Immature natural killer cell (primary cell): ENCODE measurements at regions not wholly inside any gene's neighbourhood (a gene's known extent, or its start where the extent isn't known, plus 50 kb on each side); places are given as distances from the start of the nearest gene placed in this dataset.
A peak's percentile ranks its signal among the peaks of the same experiment; 100 is the strongest.
"Not testable (repeated sequence)": the region's sequence is repeated elsewhere in the genome, so short reads cannot be mapped to it uniquely, and the experiment has no call there.

ENCODE experiments used
- DNase-seq, 3 donors: peaks; one replicate each; pipeline ENCODE4 v3.0.0; 2022; ENCODE audit warnings: mixed read lengths in 1 of 3
- H3K27ac Mint-ChIP-seq, 6 donors: one replicate each; pipeline ENCODE4 v1.8.0; 2020; ENCODE audit warnings: mixed read lengths in 6 of 6, mild to moderate bottlenecking in 5 of 6, inconsistent platforms in 4 of 6, moderate library complexity in 3 of 6
- H3K27me3 Mint-ChIP-seq, 3 donors: one replicate each; pipeline ENCODE4 v1.8.0; 2020 to 2021; ENCODE audit warnings: low read depth in 3 of 3, mild to moderate bottlenecking in 3 of 3, mixed read lengths in 3 of 3, moderate library complexity in 3 of 3, inconsistent platforms in 1 of 3
- H3K36me3 Mint-ChIP-seq, 3 donors: one replicate each; pipeline ENCODE4 v1.8.0; 2020; ENCODE audit warnings: mixed read lengths in 3 of 3, inconsistent platforms in 2 of 3, mild to moderate bottlenecking in 2 of 3
- H3K4me1 Mint-ChIP-seq, 2 donors: one replicate each; pipeline ENCODE4 v1.8.0; 2020; ENCODE audit warnings: inconsistent platforms in 2 of 2, mild to moderate bottlenecking in 2 of 2, mixed read lengths in 2 of 2, moderate library complexity in 1 of 2
- H3K4me3 Mint-ChIP-seq, 5 donors: one replicate each; pipeline ENCODE4 v1.8.0; 2020; ENCODE audit warnings: mild to moderate bottlenecking in 5 of 5, mixed read lengths in 5 of 5, inconsistent platforms in 3 of 5, moderate library complexity in 3 of 5
- H3K9me3 Mint-ChIP-seq, 6 donors: one replicate each; pipeline ENCODE4 v1.8.0; 2020; ENCODE audit warnings: mild to moderate bottlenecking in 6 of 6, mixed read lengths in 6 of 6, inconsistent platforms in 4 of 6, moderate library complexity in 3 of 6

GRCh38 chr10:45545150-45545549 lies 127.4 kb downstream of the ZFAND4 start:
- no peaks in the 10 kb centered on the region for H3K4me1 Mint-ChIP-seq
- H3K4me3 Mint-ChIP-seq, result no peak overlapping the region
- no peak for DNase-seq
- H3K27ac Mint-ChIP-seq, result no peak overlapping the region
- peaks cover 0 to 10% (median 3%) of the 10 kb centered on the region in 3 donors for H3K36me3 Mint-ChIP-seq
- peaks cover 0 to 1% (median 0%) of the 10 kb centered on the region in 3 donors for H3K27me3 Mint-ChIP-seq
- peaks cover 0 to under 1% (median 0%) of the 10 kb centered on the region in 6 donors for H3K9me3 Mint-ChIP-seq

- Mint-ChIP-seq H3K36me3 (peaks cover 0 to 7% (median 0%) of the 10 kb centered on the region in 3 donors), H3K4me3 (no peak overlapping the region), H3K27ac (no peak overlapping the region), H3K9me3 (peaks cover 0 to 2% (median 0%) of the 10 kb centered on the region in 6 donors), H3K4me1 (peaks cover 3 to 5% of the 10 kb centered on the region in 2 donors), H3K27me3 (peaks cover 0 to 2% (median 0%) of the 10 kb centered on the region in 3 donors)
- DNase-seq, result no peak
Measured at GRCh38 chr10:45544191-45544590, 128.4 kb downstream of the ZFAND4 start.

- H3K4me3 Mint-ChIP-seq, DNase-seq, H3K9me3 Mint-ChIP-seq, H3K27me3 Mint-ChIP-seq, H3K36me3 Mint-ChIP-seq, H3K27ac Mint-ChIP-seq: not testable (repeated sequence)
- H3K4me1 Mint-ChIP-seq, result peaks cover 9 to 23% of the 10 kb centered on the region in 2 donors
Measured at GRCh38 chr10:45541032-45541431, 131.5 kb downstream of the ZFAND4 start.

- peaks cover 9 to 27% of the 10 kb centered on the region in 2 donors for H3K4me1 Mint-ChIP-seq
- not testable (repeated sequence) for H3K27ac Mint-ChIP-seq, H3K4me3 Mint-ChIP-seq, H3K36me3 Mint-ChIP-seq, DNase-seq, H3K27me3 Mint-ChIP-seq, H3K9me3 Mint-ChIP-seq
Measured at GRCh38 chr10:45540589-45540988, 132.0 kb downstream of the ZFAND4 start.

GRCh38 chr10:45539569-45539968 lies 133.0 kb downstream of the ZFAND4 start:
- not testable (repeated sequence) for DNase-seq, H3K36me3 Mint-ChIP-seq, H3K27ac Mint-ChIP-seq, H3K27me3 Mint-ChIP-seq, H3K4me3 Mint-ChIP-seq, H3K9me3 Mint-ChIP-seq
- H3K4me1 Mint-ChIP-seq, result peaks cover 9 to 27% of the 10 kb centered on the region in 2 donors

DNA sequence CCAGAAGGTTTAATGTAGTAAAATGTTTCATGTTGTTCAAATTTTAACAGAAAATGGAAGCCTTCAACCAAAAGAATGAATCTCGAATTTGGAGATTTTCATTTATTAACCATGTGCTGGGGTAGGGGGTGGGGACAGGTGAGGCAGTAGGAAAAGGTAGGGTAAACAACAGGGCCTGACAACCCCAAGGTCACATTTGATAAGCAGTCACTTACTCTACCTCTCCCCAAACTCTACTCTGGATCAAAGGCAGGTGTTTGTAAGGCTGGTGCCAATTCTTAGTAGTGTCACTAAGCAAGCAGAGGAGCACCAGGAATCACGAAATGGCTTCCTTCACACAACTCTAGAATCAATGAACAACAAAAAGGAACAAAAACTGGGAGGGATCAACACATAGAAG lies 138.0 kb downstream of the ZFAND4 start:
- Mint-ChIP-seq H3K27me3 (no peaks in the 10 kb centered on the region), H3K36me3 (peaks cover 0 to 6% (median 5%) of the 10 kb centered on the region in 3 donors), H3K27ac (no peak overlapping the region), H3K4me1 (peaks cover 11 to 41% of the 10 kb centered on the region in 2 donors), H3K9me3 (no peaks in the 10 kb centered on the region), H3K4me3 (no peak overlapping the region)
- DNase-seq, result no peak

- H3K27me3 Mint-ChIP-seq, result no peaks in the 10 kb centered on the region
- H3K4me3 Mint-ChIP-seq, result no peak overlapping the region
- peaks cover 4 to 34% of the 10 kb centered on the region in 2 donors for H3K4me1 Mint-ChIP-seq
- H3K27ac Mint-ChIP-seq, result peak overlapping the region in 1 of 6 donors; percentile 11
- no peaks in the 10 kb centered on the region for H3K9me3 Mint-ChIP-seq
- DNase-seq, result no peak
- H3K36me3 Mint-ChIP-seq, result peaks cover 3 to 11% (median 5%) of the 10 kb centered on the region in 3 donors
Measured at GRCh38 chr10:45532480-45532879, 140.1 kb downstream of the ZFAND4 start.

DNA sequence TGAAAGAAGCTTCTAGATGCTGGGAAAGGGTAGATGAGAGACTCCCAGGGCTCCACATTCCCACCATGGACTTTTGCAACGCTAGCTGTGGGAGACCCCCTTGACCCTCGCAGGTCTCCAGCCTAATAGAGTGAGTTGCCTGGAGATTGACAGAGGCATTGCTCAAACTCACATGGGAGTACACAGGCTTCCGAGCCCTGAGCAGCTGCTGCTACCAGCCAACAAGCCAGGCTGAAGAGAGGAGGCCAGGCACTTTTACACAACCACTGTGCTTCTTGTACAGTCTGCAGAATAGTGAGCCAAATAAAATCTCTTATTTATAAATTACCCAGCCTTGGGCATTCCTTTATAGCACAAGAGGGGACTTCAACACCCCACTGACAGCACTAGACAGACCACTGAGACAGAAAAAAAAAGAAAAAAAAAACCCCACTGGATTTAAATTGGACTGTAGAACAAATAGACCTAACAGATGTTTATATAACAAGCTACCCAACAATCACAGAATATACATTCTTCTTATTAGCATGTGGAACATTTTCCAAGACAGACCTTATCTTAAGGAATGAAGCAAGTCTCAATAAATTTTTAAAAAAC lies 146.2 kb downstream of the ZFAND4 start:
- Mint-ChIP-seq H3K27ac (no peak overlapping the region), H3K36me3 (peaks cover 5 to 11% (median 9%) of the 10 kb centered on the region in 3 donors), H3K9me3 (no peaks in the 10 kb centered on the region), H3K4me3 (no peak overlapping the region), H3K4me1 (peaks cover 7 to 38% of the 10 kb centered on the region in 2 donors), H3K27me3 (no peaks in the 10 kb centered on the region)
- DNase-seq, result no peak

GRCh38 chr10:45520476-45520875 lies 146.5 kb downstream of the ALOX5 start:
- peaks cover 0 to 1% (median 0%) of the 10 kb centered on the region in 3 donors for H3K27me3 Mint-ChIP-seq
- H3K4me3 Mint-ChIP-seq, result no peak overlapping the region
- H3K9me3 Mint-ChIP-seq, result no peaks in the 10 kb centered on the region
- no peak for DNase-seq
- peak overlapping the region in 1 of 6 donors; percentile 21 for H3K27ac Mint-ChIP-seq
- H3K4me1 Mint-ChIP-seq, result peaks cover 23 to 47% of the 10 kb centered on the region in 2 donors
- H3K36me3 Mint-ChIP-seq, result no peaks in the 10 kb centered on the region

- H3K27ac Mint-ChIP-seq, result peak overlapping the region in 1 of 6 donors; percentile 12
- peaks cover 30 to 60% of the 10 kb centered on the region in 2 donors for H3K4me1 Mint-ChIP-seq
Measured at GRCh38 chr10:45518741-45519140, 144.7 kb downstream of the ALOX5 start.

GRCh38 chr10:45515630-45516029 lies 141.6 kb downstream of the ALOX5 start:
- Mint-ChIP-seq H3K9me3 (no peaks in the 10 kb centered on the region), H3K4me1 (peaks cover 28 to 64% of the 10 kb centered on the region in 2 donors), H3K27ac (peak overlapping the region in 2 of 6 donors; percentile 23 to 43), H3K27me3 (peaks cover 0 to 1% (median 0%) of the 10 kb centered on the region in 3 donors), H3K36me3 (no peaks in the 10 kb centered on the region), H3K4me3 (no peak overlapping the region)
- DNase-seq, result no peak

More at GRCh38 chr10:45518741-45519140, 144.7 kb downstream of the ALOX5 start:
- H3K9me3 Mint-ChIP-seq, result no peaks in the 10 kb centered on the region
- H3K36me3 Mint-ChIP-seq, result no peaks in the 10 kb centered on the region
- H3K27me3 Mint-ChIP-seq, result peaks cover 0 to 1% (median 0%) of the 10 kb centered on the region in 3 donors
- H3K4me3 Mint-ChIP-seq, result no peak overlapping the region
- DNase-seq, result peak in 1 of 3 donors; percentile 2

DNA sequence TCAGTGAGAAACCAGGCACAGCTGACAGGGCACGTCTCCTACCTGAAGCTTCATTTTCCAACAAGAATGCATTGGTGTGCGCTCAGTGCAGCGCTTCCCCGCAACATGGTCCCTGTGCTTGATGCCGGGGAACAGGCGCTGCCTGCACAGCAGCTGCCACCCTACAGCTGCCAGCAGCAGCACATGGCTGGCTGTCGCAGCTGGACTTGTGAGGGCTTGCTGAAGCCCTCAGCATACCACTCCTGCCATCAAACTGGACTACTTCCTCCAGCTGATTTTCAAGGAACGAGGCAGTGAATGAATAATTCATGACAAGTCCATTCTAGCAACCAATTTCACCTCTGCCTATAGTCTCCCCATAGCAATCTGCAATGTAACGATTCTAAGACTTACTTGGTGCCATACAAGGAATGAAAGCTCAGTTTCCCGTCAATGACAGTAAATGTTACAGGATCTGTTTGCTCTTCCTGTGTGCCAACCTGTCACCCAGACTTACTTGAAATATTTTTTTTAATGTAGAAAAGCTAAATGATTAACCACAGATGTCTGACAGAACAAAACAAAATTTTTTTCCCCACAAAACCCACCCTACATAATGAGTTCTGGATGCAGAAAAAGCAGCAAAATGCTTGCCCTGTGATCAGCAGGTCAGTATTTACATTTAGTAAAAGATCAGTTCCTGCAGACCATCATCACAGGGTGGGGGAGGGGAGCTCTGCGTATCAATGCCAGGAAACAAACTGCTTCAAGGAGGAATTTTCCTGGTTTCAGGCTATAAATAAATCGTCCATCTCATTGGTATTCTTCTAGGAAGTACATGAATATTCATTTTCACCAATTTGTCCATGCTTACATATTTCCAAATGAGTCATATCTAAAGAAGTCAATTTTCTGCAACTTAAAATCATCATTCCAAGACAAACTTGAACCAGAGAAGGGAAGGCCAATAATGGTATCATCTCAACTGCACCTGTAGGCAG lies 140.6 kb downstream of the ALOX5 start:
- no peaks in the 10 kb centered on the region for H3K36me3 Mint-ChIP-seq
- peaks cover 28 to 54% of the 10 kb centered on the region in 2 donors for H3K4me1 Mint-ChIP-seq
- no peak for DNase-seq
- H3K4me3 Mint-ChIP-seq, result no peak overlapping the region
- peaks cover 0 to 1% (median under 1%) of the 10 kb centered on the region in 3 donors for H3K27me3 Mint-ChIP-seq
- H3K27ac Mint-ChIP-seq, result peak overlapping the region in 1 of 6 donors; percentile 39
- H3K9me3 Mint-ChIP-seq, result no peaks in the 10 kb centered on the region

GRCh38 chr10:45513551-45513950 lies 139.5 kb downstream of the ALOX5 start:
- H3K36me3 Mint-ChIP-seq, result no peaks in the 10 kb centered on the region

GRCh38 chr10:45511926-45512325 lies 137.9 kb downstream of the ALOX5 start:
- peaks cover 11 to 40% of the 10 kb centered on the region in 2 donors for H3K4me1 Mint-ChIP-seq
- not testable (repeated sequence) for H3K27me3 Mint-ChIP-seq, DNase-seq, H3K4me3 Mint-ChIP-seq, H3K9me3 Mint-ChIP-seq, H3K27ac Mint-ChIP-seq, H3K36me3 Mint-ChIP-seq

More at GRCh38 chr10:45513551-45513950, 139.5 kb downstream of the ALOX5 start:
- no peak overlapping the region for H3K27ac Mint-ChIP-seq
- no peaks in the 10 kb centered on the region for H3K9me3 Mint-ChIP-seq
- H3K27me3 Mint-ChIP-seq, result peaks cover 0 to 1% (median 0%) of the 10 kb centered on the region in 3 donors
- H3K4me3 Mint-ChIP-seq, result no peak overlapping the region
- DNase-seq, result no peak
- H3K4me1 Mint-ChIP-seq, result peaks cover 19 to 44% of the 10 kb centered on the region in 2 donors
